ENCODE measurements at regions not wholly inside any gene's neighbourhood (a gene's known extent, or its start where the extent isn't known, plus 50 kb on each side); places are given as distances from the start of the nearest gene placed in this dataset.

DNA sequence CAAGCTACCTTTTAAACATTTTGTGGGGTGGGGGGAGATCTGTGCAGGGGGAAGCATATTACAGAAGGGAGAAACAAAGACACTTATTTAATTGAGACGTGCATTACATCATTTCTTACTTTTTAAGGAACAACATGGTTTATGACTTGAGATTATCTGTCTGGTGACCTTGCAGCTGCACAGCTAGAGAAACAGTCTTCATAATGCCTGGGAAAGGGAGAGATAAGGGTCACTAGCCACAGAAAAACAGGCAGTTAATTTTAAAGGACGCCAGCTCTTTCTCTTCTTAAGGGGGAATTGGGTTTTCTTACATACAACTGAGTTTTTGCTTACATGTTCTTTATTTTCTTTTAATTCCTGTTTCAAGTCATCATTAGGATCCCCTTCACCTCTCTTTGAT is 147.9 kb downstream of the SST start (continued):
- TF ChIP-seq, protein P1, sequence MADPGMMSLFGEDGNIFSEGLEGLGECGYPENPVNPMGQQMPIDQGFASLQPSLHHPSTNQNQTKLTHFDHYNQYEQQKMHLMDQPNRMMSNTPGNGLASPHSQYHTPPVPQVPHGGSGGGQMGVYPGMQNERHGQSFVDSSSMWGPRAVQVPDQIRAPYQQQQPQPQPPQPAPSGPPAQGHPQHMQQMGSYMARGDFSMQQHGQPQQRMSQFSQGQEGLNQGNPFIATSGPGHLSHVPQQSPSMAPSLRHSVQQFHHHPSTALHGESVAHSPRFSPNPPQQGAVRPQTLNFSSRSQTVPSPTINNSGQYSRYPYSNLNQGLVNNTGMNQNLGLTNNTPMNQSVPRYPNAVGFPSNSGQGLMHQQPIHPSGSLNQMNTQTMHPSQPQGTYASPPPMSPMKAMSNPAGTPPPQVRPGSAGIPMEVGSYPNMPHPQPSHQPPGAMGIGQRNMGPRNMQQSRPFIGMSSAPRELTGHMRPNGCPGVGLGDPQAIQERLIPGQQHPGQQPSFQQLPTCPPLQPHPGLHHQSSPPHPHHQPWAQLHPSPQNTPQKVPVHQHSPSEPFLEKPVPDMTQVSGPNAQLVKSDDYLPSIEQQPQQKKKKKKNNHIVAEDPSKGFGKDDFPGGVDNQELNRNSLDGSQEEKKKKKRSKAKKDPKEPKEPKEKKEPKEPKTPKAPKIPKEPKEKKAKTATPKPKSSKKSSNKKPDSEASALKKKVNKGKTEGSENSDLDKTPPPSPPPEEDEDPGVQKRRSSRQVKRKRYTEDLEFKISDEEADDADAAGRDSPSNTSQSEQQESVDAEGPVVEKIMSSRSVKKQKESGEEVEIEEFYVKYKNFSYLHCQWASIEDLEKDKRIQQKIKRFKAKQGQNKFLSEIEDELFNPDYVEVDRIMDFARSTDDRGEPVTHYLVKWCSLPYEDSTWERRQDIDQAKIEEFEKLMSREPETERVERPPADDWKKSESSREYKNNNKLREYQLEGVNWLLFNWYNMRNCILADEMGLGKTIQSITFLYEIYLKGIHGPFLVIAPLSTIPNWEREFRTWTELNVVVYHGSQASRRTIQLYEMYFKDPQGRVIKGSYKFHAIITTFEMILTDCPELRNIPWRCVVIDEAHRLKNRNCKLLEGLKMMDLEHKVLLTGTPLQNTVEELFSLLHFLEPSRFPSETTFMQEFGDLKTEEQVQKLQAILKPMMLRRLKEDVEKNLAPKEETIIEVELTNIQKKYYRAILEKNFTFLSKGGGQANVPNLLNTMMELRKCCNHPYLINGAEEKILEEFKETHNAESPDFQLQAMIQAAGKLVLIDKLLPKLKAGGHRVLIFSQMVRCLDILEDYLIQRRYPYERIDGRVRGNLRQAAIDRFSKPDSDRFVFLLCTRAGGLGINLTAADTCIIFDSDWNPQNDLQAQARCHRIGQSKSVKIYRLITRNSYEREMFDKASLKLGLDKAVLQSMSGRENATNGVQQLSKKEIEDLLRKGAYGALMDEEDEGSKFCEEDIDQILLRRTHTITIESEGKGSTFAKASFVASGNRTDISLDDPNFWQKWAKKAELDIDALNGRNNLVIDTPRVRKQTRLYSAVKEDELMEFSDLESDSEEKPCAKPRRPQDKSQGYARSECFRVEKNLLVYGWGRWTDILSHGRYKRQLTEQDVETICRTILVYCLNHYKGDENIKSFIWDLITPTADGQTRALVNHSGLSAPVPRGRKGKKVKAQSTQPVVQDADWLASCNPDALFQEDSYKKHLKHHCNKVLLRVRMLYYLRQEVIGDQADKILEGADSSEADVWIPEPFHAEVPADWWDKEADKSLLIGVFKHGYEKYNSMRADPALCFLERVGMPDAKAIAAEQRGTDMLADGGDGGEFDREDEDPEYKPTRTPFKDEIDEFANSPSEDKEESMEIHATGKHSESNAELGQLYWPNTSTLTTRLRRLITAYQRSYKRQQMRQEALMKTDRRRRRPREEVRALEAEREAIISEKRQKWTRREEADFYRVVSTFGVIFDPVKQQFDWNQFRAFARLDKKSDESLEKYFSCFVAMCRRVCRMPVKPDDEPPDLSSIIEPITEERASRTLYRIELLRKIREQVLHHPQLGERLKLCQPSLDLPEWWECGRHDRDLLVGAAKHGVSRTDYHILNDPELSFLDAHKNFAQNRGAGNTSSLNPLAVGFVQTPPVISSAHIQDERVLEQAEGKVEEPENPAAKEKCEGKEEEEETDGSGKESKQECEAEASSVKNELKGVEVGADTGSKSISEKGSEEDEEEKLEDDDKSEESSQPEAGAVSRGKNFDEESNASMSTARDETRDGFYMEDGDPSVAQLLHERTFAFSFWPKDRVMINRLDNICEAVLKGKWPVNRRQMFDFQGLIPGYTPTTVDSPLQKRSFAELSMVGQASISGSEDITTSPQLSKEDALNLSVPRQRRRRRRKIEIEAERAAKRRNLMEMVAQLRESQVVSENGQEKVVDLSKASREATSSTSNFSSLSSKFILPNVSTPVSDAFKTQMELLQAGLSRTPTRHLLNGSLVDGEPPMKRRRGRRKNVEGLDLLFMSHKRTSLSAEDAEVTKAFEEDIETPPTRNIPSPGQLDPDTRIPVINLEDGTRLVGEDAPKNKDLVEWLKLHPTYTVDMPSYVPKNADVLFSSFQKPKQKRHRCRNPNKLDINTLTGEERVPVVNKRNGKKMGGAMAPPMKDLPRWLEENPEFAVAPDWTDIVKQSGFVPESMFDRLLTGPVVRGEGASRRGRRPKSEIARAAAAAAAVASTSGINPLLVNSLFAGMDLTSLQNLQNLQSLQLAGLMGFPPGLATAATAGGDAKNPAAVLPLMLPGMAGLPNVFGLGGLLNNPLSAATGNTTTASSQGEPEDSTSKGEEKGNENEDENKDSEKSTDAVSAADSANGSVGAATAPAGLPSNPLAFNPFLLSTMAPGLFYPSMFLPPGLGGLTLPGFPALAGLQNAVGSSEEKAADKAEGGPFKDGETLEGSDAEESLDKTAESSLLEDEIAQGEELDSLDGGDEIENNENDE (IDR thresholded peaks at IDR 0.05; ENCODE audit: low read depth, low read length): no peak
- TF ChIP-seq KLF13 (tag; IDR thresholded peaks at IDR 0.05; ENCODE audit: borderline replicate concordance, low read depth) (no peak), SUPT5H (IDR thresholded peaks at IDR 0.05) (no peak), FOXK1 (CRISPR knock-in tag; IDR thresholded peaks at IDR 0.05; ENCODE audit: borderline replicate concordance) (no peak), PURB (CRISPR knock-in tag; IDR thresholded peaks at IDR 0.05; ENCODE audit: low read depth) (no peak), GTF3C2 (IDR thresholded peaks at IDR 0.05; ENCODE audit: borderline replicate concordance, extremely low read depth, insufficient read length) (no peak), FOS (IDR thresholded peaks at IDR 0.05; ENCODE audit: extremely low read depth, insufficient read length) (no peak), ATF7 (IDR thresholded peaks at IDR 0.05) (peak; percentile 95), MCM3 (IDR thresholded peaks at IDR 0.05) (no peak), GTF2A2 (tag; IDR thresholded peaks at IDR 0.05) (no peak), NUFIP1 (IDR thresholded peaks at IDR 0.05; ENCODE audit: partially characterized antibody) (no peak)
- TF ChIP-seq, protein P2, sequence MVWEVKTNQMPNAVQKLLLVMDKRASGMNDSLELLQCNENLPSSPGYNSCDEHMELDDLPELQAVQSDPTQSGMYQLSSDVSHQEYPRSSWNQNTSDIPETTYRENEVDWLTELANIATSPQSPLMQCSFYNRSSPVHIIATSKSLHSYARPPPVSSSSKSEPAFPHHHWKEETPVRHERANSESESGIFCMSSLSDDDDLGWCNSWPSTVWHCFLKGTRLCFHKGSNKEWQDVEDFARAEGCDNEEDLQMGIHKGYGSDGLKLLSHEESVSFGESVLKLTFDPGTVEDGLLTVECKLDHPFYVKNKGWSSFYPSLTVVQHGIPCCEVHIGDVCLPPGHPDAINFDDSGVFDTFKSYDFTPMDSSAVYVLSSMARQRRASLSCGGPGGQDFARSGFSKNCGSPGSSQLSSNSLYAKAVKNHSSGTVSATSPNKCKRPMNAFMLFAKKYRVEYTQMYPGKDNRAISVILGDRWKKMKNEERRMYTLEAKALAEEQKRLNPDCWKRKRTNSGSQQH (CRISPR knock-in tag; IDR thresholded peaks at IDR 0.05): no peak
- TF ChIP-seq, protein P3, sequence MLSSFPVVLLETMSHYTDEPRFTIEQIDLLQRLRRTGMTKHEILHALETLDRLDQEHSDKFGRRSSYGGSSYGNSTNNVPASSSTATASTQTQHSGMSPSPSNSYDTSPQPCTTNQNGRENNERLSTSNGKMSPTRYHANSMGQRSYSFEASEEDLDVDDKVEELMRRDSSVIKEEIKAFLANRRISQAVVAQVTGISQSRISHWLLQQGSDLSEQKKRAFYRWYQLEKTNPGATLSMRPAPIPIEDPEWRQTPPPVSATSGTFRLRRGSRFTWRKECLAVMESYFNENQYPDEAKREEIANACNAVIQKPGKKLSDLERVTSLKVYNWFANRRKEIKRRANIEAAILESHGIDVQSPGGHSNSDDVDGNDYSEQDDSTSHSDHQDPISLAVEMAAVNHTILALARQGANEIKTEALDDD (IDR thresholded peaks at IDR 0.05): peak; percentile 99

Measured in K562 (cell line).